T47D (cell line): ENCODE measurements at regions not wholly inside any gene's neighbourhood (a gene's known extent, or its start where the extent isn't known, plus 50 kb on each side); places are given as distances from the start of the nearest gene placed in this dataset.

ENCODE experiments used
- DNase-seq, 2 experiments: peaks; one replicate each; pipeline versions ENCODE4 v3.0.0 to v3.0.0-alpha.2; 2011 to 2012; ENCODE audit warnings: low read depth in 1 of 2, low spot score in 1 of 2
- JUND ChIP-seq: IDR thresholded peaks from 2 replicates; pipeline ENCODE4 v1.6.1; 2012; ENCODE audit warnings: low read depth
- in situ Hi-C: cut with HindIII; loops from 2 replicates; pipeline ENCODE4 v1.10.0; 2016; ENCODE audit warnings: low sequenced_read_pairs, low pct_unique_long_range_greater_than_20kb

- in situ Hi-C loops, result no loop called here
- no peak for DNase-seq
- no peak for TF ChIP-seq JUND
These were observed 473.7 kb upstream of the DEPDC1 start for GRCh38 chr1:68970571-68970970.

- TF ChIP-seq JUND, result no peak
- in situ Hi-C loops, result no loop called here
- DNase-seq, result no peak
These were observed 476.8 kb upstream of the DEPDC1 start for GRCh38 chr1:68973459-68974244.

- in situ Hi-C loops, result no loop called here
- no peak for TF ChIP-seq JUND
- DNase-seq, result peak in 1 of 2 experiments; percentile 1
These were observed 477.6 kb upstream of the DEPDC1 start for GRCh38 chr1:68974447-68974846.

- no peak for DNase-seq
- in situ Hi-C loops, result no loop called here
- TF ChIP-seq JUND, result no peak
These were observed 478.5 kb upstream of the DEPDC1 start for GRCh38 chr1:68975212-68975933.

GRCh38 chr1:68976916-68977610, 480.2 kb upstream of the DEPDC1 start:
- in situ Hi-C loops, result no loop called here
- no peak for TF ChIP-seq JUND

GRCh38 chr1:68979891-68980290, 483.0 kb upstream of the DEPDC1 start:
- in situ Hi-C loops, result no loop called here
- DNase-seq, result no peak
- TF ChIP-seq JUND, result no peak

More at GRCh38 chr1:68976916-68977610, 480.2 kb upstream of the DEPDC1 start:
- no peak for DNase-seq

GRCh38 chr1:68984289-68984688, 487.4 kb upstream of the DEPDC1 start:
- no peak for DNase-seq
- TF ChIP-seq JUND, result no peak
- in situ Hi-C loops, result no loop called here

- in situ Hi-C loops, result no loop called here
- no peak for TF ChIP-seq JUND
- DNase-seq, result no peak
These were observed 497.2 kb upstream of the DEPDC1 start for GRCh38 chr1:68994096-68994495.

- TF ChIP-seq JUND, result no peak
- DNase-seq, result no peak
- in situ Hi-C loops, result no loop called here
These were observed 519.6 kb upstream of the DEPDC1 start for GRCh38 chr1:69016468-69016867.

GRCh38 chr1:69029649-69030048, 532.8 kb upstream of the DEPDC1 start:
- no peak for DNase-seq
- in situ Hi-C loops, result no loop called here
- TF ChIP-seq JUND, result no peak

- in situ Hi-C loops, result no loop called here
- no peak for DNase-seq
- TF ChIP-seq JUND, result no peak
These were observed 529.3 kb upstream of the LRRC7 start for GRCh38 chr1:69038379-69038778.

- DNase-seq, result no peak
- in situ Hi-C loops, result no loop called here
- no peak for TF ChIP-seq JUND
These were observed 522.1 kb upstream of the LRRC7 start for GRCh38 chr1:69045572-69045971.

- DNase-seq, result no peak
- TF ChIP-seq JUND, result no peak
- in situ Hi-C loops, result no loop called here
These were observed 512.5 kb upstream of the LRRC7 start for GRCh38 chr1:69055194-69055593.
